Occipital lobe (tissue), 1 donor: ENCODE measurements at regions not wholly inside any gene's neighbourhood (a gene's known extent, or its start where the extent isn't known, plus 50 kb on each side); places are given as distances from the start of the nearest gene placed in this dataset.
"Not testable (repeated sequence)": the region's sequence is repeated elsewhere in the genome, so short reads cannot be mapped to it uniquely, and the experiment has no call there.

ENCODE experiments used
- DNase-seq: peaks from one replicate; lab custom pipeline; 2025; lab: John Stamatoyannopoulos, UW

GRCh38 chrX:1767026-1767425, 152.2 kb downstream of the ASMT start:
- DNase-seq, result no peak

- DNase-seq, result no peak
Observed at GRCh38 chrX:1778817-1779216, 164.0 kb downstream of the ASMT start.

DNA sequence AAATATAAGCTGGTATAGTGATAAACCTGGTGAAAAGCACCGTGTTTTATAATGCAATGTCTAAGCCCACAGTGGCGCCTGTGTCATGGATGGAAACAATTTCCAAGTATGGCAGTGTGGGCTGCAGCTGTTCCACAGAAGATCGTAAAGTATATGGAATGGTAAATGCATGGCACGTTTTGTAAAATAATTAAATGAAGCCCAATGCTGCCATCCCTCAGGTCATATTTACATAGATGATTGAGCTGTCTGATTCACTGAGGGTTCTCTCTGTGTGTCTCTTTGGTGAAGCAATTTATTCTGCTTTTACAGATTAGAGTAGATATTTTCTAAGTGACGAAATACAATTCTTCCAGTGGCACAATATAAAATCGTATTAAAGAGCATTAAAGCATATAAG, 164.8 kb downstream of the ASMT start:
- no peak for DNase-seq

- DNase-seq, result no peak
Observed at GRCh38 chrX:1781766-1782165, 166.9 kb downstream of the ASMT start.

- no peak for DNase-seq
Observed at GRCh38 chrX:1784773-1785172, 169.9 kb downstream of the ASMT start.

DNA sequence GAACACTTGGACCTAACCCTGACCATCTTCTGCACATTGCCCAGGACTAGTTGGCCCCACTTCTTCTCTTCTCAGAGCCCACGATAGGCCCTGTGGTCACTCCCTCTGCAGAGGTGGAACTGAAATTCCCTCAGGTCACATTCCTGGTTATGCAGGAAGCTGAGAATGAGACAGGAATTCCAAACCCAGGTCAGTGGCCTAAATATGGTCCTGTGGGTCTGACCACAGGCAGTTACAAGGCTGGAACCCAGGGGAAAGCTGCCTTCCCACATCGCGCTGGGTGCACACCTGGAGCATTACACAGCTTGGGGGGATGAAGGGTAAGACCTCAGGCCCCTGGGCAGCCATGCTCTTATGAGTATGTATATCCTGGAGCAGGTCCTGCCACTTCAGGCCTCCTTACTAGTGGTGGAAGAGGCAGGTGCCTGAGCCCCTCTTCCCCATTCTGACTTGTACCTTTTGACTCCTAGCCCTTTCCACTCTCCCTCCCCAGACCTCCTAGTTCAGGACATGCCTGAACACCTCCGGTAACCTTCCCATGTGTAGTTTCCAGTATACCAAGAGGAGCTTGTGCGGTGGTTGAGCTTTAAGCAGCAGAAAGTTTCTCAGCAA, 173.5 kb downstream of the ASMT start:
- no peak for DNase-seq

GRCh38 chrX:1792636-1793035, 177.8 kb downstream of the ASMT start:
- DNase-seq, result no peak

GRCh38 chrX:1794586-1794985, 179.7 kb downstream of the ASMT start:
- DNase-seq, result no peak

GRCh38 chrX:1802912-1803311, 188.1 kb downstream of the ASMT start:
- DNase-seq, result no peak

DNA sequence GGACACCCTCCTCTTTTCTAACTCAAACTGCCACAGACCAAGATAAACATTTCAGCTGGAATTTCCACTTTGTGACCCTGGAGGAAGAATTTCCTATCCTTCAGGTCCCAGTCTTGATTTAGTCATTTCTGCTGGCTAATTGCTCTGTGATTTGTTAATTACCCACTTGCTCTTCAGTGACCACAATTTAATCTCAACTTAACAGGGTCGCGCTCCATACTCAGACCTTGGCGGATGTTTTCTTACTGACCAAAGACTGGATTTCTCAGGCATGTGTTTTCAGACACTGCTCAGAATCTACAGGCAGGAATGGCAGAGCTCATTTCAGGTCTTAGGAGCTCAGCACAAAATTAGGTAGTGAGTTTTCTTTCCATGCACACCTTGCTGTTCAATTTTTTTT, 188.9 kb downstream of the ASMT start:
- no peak for DNase-seq

DNA sequence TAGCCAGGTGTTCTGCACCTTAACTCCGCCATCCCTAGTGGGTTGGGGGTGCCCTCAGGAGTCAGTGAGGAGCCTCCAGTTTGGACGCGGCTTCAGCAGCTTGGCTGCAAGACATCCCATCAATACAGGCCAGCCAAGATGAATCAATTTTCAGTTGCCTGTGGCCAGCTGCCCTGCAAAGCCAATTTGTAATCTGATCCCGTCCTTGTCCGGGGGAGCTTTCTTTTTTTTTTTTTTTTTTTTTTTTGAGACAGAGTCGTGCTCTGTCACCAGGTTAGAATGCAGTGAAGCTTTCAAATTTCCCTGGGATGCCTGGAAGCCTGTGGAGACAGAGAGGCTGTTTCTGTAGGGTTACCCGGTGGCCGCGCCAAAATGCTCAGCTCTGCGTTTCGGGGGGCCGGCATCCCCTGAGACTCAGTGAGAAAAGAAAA, 192.5 kb downstream of the ASMT start:
- no peak for DNase-seq

DNA sequence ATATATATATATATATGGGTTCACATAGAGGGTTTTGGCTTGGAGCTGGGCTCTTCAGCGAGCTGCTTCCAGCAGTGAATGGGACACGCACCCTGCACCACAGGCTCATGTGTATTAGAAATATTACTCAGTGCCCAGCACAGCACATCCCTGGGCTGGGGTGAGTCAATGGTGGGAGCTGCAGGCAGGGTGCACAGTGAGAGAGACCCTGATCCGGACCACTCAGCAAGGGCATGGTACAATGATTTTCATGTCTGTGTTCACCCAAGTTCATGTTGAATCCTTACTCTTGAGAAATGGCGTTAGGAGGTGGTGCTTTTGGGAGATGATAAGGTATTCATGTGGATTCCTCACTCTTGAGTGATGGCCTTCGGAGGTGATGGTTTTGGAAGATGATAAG, 194.7 kb downstream of the ASMT start:
- no peak for DNase-seq

DNA sequence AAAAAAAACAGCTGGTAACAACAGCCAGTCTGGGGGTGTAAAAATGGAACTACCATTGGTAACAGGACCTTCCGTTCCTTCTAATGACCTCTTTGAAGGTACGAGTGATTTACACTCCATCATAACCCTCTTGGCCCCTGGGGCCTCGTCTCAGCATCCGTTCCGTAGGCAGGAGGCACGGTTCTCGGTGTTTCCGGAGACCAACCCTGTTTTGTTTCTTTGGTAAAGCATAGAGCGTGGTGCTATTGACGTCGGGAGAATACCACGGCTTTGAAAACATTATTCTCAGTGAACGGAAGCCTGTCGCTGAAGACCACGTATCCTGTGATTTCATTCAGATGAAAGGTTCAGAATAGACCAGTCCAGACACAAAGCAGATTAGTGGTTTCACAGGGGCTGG, 198.9 kb downstream of the ASMT start:
- DNase-seq, result no peak

- DNase-seq, result no peak
Observed at GRCh38 chrX:1815456-1816175, 200.8 kb downstream of the ASMT start.

DNA sequence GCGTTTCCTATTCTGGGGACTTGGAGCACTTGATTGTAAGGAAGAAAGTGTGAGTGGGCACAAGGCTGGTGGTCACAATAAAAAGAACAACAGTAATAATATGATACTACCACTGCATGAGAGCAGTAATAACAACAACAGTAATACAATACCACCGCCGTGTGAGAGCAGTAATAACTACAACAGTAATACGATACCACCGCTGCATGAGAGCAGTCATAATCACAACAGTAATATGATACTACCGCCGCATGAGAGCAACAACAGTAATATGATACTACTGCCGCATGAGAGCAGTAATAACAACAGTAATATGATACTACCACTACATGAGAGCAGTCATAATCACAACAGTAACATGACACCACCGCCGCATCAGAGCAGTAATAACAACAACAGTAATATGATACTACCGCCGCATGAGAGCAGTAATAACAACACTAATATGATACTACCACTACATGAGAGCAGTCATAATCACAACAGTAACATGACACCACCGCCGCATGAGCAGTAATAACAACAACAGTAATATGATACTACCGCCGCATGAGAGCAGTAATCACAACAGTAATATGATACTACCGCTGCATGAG, 201.6 kb downstream of the ASMT start:
- DNase-seq, result not testable (repeated sequence)

- no peak for DNase-seq
Observed at GRCh38 chrX:1821846-1822245, 207.0 kb downstream of the ASMT start.

DNA sequence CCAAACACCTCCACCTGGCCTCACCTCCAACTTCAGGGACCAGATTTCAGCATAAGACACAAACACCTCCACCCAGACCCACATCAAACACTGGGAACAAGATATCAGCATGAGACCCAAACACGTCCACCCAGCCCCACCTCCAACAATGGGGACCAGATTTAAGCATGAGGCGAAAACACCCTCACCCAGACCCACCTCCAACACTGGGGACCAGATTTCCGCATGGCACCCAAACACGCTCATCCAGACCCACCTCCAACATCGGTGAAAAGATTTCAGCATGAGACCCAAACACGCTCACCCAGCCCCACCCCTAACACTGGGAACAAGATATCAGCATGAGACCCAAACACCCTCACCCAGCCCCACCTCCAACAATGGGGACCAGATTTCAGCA, 210.0 kb downstream of the ASMT start:
- no peak for DNase-seq

DNA sequence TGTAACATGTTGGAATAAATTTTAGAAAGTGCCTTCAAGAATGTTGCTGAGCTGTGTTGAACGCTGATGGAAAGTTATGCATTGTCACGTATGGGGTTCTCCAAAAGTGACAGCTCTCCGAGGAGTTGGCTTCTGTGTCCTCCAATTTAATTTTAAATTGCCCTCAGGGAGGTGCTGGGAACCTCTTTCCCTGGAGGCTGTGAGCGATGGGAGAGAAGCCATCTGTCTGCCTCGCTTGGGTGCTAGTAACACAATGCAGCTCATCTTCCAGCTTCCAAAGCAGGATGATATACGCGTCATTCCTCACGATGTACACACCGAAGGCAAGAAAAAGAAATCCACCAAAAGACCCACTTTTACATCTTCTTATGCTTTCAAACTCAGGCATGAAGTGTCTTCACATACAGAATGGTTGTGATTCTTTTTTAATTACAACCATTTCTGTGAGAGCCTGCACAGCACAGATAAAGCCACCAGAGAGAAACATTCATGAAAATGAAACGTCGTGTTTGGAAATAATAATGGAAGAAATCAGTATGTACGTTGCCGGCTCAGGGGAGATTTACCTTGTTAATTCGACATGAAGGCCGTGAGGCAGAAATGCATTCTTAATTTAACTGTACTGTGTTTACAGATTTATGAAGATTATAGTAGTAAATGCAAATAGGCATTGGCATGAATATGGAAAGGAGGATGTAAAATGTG, 218.9 kb downstream of the ASMT start:
- DNase-seq, result no peak

DNA sequence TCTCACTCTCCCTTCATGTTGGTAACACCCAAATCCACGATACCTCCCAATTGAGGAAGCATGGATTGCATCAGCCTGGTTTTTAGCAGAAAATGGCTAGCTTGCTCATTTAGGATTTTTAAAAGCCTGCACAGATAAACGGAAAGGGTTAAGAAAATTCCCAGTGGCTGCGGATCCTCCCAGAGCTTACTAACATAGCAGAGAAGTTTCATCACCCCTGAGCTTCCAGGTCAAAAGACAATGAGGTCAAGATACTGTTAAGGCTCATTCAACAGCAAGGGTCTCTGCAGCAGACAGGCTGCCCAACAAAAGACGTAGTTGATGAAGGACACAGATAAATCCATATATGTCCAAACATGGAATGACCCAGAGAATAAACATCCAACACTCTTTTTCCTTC, 220.2 kb downstream of the ASMT start:
- no peak for DNase-seq

- DNase-seq, result no peak
Observed at GRCh38 chrX:1836683-1837082, 221.8 kb downstream of the ASMT start.

DNA sequence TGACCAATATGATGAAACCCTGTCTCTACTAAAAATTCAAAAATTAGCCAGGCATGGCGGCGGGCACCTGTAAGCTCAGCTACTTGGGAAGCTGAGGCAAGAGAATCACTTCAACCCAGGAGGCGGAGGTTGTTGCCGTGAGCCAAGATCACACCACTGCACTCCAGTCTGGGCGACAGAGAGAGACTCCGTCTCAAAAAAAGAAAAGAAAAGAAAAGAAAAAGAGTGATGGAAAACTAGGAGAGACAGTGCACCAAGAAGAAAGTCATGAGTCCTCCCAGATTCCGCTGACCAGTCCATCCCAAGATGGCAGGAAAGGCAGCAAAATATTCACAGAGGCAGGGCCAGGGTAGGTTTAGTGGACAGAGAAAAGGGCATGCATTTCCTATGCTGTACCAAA, 226.9 kb downstream of the ASMT start:
- no peak for DNase-seq

- DNase-seq, result not testable (repeated sequence)
Observed at GRCh38 chrX:1847000-1847399, 232.1 kb downstream of the ASMT start.
